ENCODE measurements at regions not wholly inside any gene's neighbourhood (a gene's known extent, or its start where the extent isn't known, plus 50 kb on each side); places are given as distances from the start of the nearest gene placed in this dataset.

DNA sequence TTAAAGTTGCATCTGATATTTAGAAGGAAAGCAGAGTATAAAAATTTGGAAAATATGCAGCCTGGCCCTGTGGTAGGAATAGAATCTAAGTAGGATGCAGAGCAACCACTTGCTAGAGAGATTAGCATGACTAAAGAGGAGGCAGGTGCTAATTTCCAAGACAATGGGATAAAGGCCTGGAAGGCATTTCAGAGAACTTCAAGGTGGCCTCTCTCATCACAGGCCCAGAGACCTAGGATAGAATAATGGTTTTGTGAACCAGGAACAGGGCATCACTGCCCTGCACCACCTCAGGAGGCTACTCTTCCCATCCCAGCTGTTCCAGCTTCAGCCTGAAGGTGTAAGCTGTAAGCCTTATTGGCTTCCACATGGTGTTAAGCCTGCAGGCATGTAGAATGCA lies 621.7 kb upstream of the HS3ST1 start:
- peaks cover 5% of the 10 kb centered on the region for H3K27me3 Mint-ChIP-seq (ENCODE audit: insufficient read depth, low read depth, poor library complexity)
- no peak overlapping the region for H3K4me3 Mint-ChIP-seq
- Histone ChIP-seq H4K20me1 (replicated peaks; ENCODE audit: insufficient read depth) (no peaks in the 10 kb centered on the region), H3K27me3 (ENCODE audit: insufficient read depth) (no peaks in the 10 kb centered on the region), H3K4me1 (ENCODE audit: insufficient read depth) (peaks cover 8% of the 10 kb centered on the region; the same call in 1 of the 2 replicates), H3K9me2 (ENCODE audit: insufficient read depth) (peaks cover 8% of the 10 kb centered on the region), H3K4me3 (no peak overlapping the region), H3K4me2 (0 out of 2 replicates have a peak overlapping the region, but pooled peaks have one; percentile 39), H3K36me3 (ENCODE audit: insufficient read depth) (no peaks in the 10 kb centered on the region), H2AFZ (no peak overlapping the region), H3K79me2 (replicated peaks; ENCODE audit: insufficient read depth) (no peaks in the 10 kb centered on the region), H3F3A (replicated peaks; ENCODE audit: low read depth) (no peaks in the 10 kb centered on the region), H3K27ac (ENCODE audit: low read depth) (peak overlapping the region; percentile 57)
- peaks cover 24% of the 10 kb centered on the region for H3K9me3 Mint-ChIP-seq
- H3K27ac Mint-ChIP-seq: no peak overlapping the region
- peaks cover 45% of the 10 kb centered on the region for H3K36me3 Mint-ChIP-seq (ENCODE audit: low read depth)
- peak; percentile 90 for DNase-seq (ENCODE audit: low spot score)
- TF ChIP-seq EZH2 (IDR thresholded peaks at IDR 0.05; ENCODE audit: low read depth, unreplicated experiment): no peak
- no peak for TF ChIP-seq EZH2phosphoT487 (IDR thresholded peaks at IDR 0.05; ENCODE audit: unreplicated experiment)
- TF ChIP-seq, protein P1, sequence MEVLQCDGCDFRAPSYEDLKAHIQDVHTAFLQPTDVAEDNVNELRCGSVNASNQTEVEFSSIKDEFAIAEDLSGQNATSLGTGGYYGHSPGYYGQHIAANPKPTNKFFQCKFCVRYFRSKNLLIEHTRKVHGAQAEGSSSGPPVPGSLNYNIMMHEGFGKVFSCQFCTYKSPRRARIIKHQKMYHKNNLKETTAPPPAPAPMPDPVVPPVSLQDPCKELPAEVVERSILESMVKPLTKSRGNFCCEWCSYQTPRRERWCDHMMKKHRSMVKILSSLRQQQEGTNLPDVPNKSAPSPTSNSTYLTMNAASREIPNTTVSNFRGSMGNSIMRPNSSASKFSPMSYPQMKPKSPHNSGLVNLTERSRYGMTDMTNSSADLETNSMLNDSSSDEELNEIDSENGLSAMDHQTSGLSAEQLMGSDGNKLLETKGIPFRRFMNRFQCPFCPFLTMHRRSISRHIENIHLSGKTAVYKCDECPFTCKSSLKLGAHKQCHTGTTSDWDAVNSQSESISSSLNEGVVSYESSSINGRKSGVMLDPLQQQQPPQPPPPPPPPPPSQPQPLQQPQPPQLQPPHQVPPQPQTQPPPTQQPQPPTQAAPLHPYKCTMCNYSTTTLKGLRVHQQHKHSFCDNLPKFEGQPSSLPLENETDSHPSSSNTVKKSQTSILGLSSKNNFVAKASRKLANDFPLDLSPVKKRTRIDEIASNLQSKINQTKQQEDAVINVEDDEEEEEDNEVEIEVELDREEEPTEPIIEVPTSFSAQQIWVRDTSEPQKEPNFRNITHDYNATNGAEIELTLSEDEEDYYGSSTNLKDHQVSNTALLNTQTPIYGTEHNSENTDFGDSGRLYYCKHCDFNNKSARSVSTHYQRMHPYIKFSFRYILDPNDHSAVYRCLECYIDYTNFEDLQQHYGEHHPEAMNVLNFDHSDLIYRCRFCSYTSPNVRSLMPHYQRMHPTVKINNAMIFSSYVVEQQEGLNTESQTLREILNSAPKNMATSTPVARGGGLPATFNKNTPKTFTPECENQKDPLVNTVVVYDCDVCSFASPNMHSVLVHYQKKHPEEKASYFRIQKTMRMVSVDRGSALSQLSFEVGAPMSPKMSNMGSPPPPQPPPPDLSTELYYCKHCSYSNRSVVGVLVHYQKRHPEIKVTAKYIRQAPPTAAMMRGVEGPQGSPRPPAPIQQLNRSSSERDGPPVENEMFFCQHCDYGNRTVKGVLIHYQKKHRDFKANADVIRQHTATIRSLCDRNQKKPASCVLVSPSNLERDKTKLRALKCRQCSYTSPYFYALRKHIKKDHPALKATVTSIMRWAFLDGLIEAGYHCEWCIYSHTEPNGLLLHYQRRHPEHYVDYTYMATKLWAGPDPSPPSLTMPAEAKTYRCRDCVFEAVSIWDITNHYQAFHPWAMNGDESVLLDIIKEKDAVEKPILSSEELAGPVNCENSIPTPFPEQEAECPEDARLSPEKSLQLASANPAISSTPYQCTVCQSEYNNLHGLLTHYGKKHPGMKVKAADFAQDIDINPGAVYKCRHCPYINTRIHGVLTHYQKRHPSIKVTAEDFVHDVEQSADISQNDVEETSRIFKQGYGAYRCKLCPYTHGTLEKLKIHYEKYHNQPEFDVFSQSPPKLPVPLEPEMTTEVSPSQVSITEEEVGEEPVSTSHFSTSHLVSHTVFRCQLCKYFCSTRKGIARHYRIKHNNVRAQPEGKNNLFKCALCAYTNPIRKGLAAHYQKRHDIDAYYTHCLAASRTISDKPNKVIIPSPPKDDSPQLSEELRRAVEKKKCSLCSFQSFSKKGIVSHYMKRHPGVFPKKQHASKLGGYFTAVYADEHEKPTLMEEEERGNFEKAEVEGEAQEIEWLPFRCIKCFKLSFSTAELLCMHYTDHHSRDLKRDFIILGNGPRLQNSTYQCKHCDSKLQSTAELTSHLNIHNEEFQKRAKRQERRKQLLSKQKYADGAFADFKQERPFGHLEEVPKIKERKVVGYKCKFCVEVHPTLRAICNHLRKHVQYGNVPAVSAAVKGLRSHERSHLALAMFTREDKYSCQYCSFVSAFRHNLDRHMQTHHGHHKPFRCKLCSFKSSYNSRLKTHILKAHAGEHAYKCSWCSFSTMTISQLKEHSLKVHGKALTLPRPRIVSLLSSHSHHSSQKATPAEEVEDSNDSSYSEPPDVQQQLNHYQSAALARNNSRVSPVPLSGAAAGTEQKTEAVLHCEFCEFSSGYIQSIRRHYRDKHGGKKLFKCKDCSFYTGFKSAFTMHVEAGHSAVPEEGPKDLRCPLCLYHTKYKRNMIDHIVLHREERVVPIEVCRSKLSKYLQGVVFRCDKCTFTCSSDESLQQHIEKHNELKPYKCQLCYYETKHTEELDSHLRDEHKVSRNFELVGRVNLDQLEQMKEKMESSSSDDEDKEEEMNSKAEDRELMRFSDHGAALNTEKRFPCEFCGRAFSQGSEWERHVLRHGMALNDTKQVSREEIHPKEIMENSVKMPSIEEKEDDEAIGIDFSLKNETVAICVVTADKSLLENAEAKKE (CRISPR knock-in tag; IDR thresholded peaks at IDR 0.05): peak; percentile 92
- TF ChIP-seq ZNF331 (CRISPR knock-in tag; IDR thresholded peaks at IDR 0.05; ENCODE audit: low read depth): peak; percentile 42
- no peak for TF ChIP-seq STAT1 (IDR thresholded peaks at IDR 0.05; ENCODE audit: unreplicated experiment)
- peak; percentile 34; the same call in 1 of the 2 replicates for TF ChIP-seq NANOG (IDR thresholded peaks at IDR 0.05; ENCODE audit: borderline replicate concordance)
- no peak for TF ChIP-seq ETS1 (IDR thresholded peaks at IDR 0.05)
- peak; percentile 82 for TF ChIP-seq ZNF114 (CRISPR knock-in tag; IDR thresholded peaks at IDR 0.05)
- ATAC-seq: peak; percentile 99
- peaks cover 16% of the 10 kb centered on the region for H3K4me1 Mint-ChIP-seq
